Gastrocnemius medialis (tissue), 4 donors: ENCODE measurements at regions not wholly inside any gene's neighbourhood (a gene's known extent, or its start where the extent isn't known, plus 50 kb on each side); places are given as distances from the start of the nearest gene placed in this dataset.

Experiments used
- POLR2A ChIP-seq, 2 donors: fragments of 450-650 bp; IDR thresholded peaks; one replicate each; pipeline ENCODE4 v1.6.1; 2017; ENCODE audit warnings: antibody characterized with exemption in 2 of 2, mild to moderate bottlenecking in 2 of 2, moderate library complexity in 2 of 2
- TF ChIP-seq, protein P1 (sequence below), 5 experiments: fragments of 450-650 bp in 3 of 5; fragments of 200-600 bp in 2 of 5; sonication (generic) in 2 of 5; IDR thresholded peaks in 4 of 5; conservative IDR thresholded peaks in 1 of 5; 1 replicate in 4 of 5; 2 replicates in 1 of 5; pipeline ENCODE4 v1.5.1; 2016 to 2019; ENCODE audit warnings: antibody characterized with exemption in 5 of 5, mild to moderate bottlenecking in 3 of 5, moderate library complexity in 3 of 5

DNA sequence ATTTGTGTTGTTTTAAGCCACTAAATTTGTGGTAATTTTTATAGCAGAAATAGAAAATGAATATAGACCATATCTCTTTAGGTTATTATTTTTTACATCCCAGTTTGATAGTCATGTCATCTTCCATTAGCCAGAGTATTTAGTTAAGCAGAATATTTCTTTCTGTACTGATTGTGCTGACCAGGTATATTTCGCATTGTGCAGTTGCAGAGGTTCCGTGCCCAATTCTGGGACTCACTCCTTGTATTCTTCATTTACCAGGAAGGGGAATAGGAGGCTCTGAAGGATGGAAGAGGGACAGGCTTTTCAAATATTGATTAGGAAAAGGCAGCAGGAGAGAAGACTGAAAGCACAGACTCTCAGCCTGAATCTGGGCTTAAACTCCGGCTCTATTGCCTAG, 217.8 kb downstream of the AKAP7 start:
- TF ChIP-seq POLR2A (IDR thresholded peaks at IDR 0.05) = no peak
- TF ChIP-seq, protein P1, sequence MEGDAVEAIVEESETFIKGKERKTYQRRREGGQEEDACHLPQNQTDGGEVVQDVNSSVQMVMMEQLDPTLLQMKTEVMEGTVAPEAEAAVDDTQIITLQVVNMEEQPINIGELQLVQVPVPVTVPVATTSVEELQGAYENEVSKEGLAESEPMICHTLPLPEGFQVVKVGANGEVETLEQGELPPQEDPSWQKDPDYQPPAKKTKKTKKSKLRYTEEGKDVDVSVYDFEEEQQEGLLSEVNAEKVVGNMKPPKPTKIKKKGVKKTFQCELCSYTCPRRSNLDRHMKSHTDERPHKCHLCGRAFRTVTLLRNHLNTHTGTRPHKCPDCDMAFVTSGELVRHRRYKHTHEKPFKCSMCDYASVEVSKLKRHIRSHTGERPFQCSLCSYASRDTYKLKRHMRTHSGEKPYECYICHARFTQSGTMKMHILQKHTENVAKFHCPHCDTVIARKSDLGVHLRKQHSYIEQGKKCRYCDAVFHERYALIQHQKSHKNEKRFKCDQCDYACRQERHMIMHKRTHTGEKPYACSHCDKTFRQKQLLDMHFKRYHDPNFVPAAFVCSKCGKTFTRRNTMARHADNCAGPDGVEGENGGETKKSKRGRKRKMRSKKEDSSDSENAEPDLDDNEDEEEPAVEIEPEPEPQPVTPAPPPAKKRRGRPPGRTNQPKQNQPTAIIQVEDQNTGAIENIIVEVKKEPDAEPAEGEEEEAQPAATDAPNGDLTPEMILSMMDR (IDR thresholded peaks at IDR 0.05 in 4 of 5, conservative IDR thresholded peaks at IDR 0.05 in 1 of 5) = no peak
